ENCODE measurements at regions not wholly inside any gene's neighbourhood (a gene's known extent, or its start where the extent isn't known, plus 50 kb on each side); places are given as distances from the start of the nearest gene placed in this dataset.

DNA sequence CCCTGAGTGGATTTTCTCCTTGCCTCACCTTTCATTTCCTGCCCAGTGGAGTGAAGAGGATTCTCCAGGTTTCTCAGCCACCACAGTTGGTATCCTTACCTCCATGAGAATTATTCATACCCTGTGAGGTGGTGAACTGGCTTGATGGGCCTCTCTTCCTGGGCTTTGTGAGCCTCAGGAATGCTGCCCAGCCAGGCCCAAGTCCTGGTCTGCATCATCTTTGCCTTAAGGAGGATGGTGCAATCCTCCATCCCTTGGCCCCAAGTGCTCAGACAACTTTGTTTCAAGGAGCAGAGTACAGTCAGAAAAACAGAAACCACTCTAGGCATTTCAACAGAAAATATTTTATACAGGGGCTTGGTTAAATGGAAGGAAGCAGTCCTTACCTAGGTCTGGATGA is 114.2 kb upstream of the CADM1 start:
- Mint-ChIP-seq H3K4me1 (peaks cover 32% of the 10 kb centered on the region), H3K4me3 (no peak overlapping the region), H3K36me3 (no peaks in the 10 kb centered on the region), H3K27me3 (ENCODE audit: insufficient read depth, low read depth) (peaks cover 9% of the 10 kb centered on the region), H3K9me3 (no peaks in the 10 kb centered on the region), H3K27ac (peak overlapping the region; percentile 31)
- H2AFZ ChIP-seq (replicated peaks), result no peak overlapping the region
- H3K9me3 ChIP-seq (ENCODE audit: low read depth), result no peaks in the 10 kb centered on the region
- no peaks in the 10 kb centered on the region for H3K36me3 ChIP-seq
- no peak overlapping the region for H3K4me2 ChIP-seq
- H3K27me3 ChIP-seq, result no peaks in the 10 kb centered on the region
- H3F3A ChIP-seq (ENCODE audit: low read depth), result no peaks in the 10 kb centered on the region
- TF ChIP-seq, protein P1, sequence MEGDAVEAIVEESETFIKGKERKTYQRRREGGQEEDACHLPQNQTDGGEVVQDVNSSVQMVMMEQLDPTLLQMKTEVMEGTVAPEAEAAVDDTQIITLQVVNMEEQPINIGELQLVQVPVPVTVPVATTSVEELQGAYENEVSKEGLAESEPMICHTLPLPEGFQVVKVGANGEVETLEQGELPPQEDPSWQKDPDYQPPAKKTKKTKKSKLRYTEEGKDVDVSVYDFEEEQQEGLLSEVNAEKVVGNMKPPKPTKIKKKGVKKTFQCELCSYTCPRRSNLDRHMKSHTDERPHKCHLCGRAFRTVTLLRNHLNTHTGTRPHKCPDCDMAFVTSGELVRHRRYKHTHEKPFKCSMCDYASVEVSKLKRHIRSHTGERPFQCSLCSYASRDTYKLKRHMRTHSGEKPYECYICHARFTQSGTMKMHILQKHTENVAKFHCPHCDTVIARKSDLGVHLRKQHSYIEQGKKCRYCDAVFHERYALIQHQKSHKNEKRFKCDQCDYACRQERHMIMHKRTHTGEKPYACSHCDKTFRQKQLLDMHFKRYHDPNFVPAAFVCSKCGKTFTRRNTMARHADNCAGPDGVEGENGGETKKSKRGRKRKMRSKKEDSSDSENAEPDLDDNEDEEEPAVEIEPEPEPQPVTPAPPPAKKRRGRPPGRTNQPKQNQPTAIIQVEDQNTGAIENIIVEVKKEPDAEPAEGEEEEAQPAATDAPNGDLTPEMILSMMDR (IDR thresholded peaks at IDR 0.05), result no peak
- TF ChIP-seq EZH2phosphoT487 (IDR thresholded peaks at IDR 0.05) (no peak), EZH2 (IDR thresholded peaks at IDR 0.05) (no peak)
- no peak overlapping the region for H3K4me3 ChIP-seq
- H3K79me2 ChIP-seq (ENCODE audit: low read depth), result no peaks in the 10 kb centered on the region
- no peak overlapping the region for H3K9ac ChIP-seq
- H3K27ac ChIP-seq, result no peak overlapping the region
- H4K20me1 ChIP-seq (ENCODE audit: low read depth), result no peaks in the 10 kb centered on the region
- DNase-seq (ENCODE audit: low spot score), result no peak
- no peaks in the 10 kb centered on the region for H3K4me1 ChIP-seq

DNA sequence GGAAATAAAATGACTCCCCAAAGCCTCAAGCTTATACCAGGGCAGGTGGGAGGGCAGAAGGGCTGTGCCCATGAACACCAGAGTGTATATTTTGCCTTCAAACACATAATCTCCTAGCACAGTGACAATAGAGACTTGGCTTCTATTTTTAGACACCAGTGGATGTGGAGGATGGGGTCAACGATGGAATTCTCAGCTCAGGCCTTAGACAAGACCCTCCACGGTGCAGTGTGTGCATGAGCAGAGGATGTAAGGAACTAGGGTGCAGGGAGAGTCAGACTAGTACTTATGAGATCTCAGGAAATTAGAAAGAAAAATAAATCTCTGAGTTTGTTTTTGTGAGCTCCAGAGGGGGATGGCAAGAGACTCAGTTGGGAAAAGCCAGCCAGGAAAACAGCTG is 113.6 kb upstream of the CADM1 start:
- Histone ChIP-seq H3F3A (ENCODE audit: low read depth) (peaks cover 2% of the 10 kb centered on the region), H3K36me3 (no peaks in the 10 kb centered on the region), H3K79me2 (ENCODE audit: low read depth) (no peaks in the 10 kb centered on the region), H3K27ac (no peak overlapping the region), H3K4me2 (no peak overlapping the region), H4K20me1 (ENCODE audit: low read depth) (no peaks in the 10 kb centered on the region), H3K9me3 (ENCODE audit: low read depth) (no peaks in the 10 kb centered on the region), H3K4me3 (no peak overlapping the region), H3K4me1 (peaks cover 2% of the 10 kb centered on the region), H2AFZ (replicated peaks) (no peak overlapping the region), H3K27me3 (no peaks in the 10 kb centered on the region), H3K9ac (no peak overlapping the region)
- DNase-seq (ENCODE audit: low spot score), result no peak
- H3K4me3 Mint-ChIP-seq, result no peak overlapping the region
- H3K9me3 Mint-ChIP-seq, result no peaks in the 10 kb centered on the region
- peaks cover 10% of the 10 kb centered on the region for H3K27me3 Mint-ChIP-seq (ENCODE audit: insufficient read depth, low read depth)
- H3K36me3 Mint-ChIP-seq, result no peaks in the 10 kb centered on the region
- H3K4me1 Mint-ChIP-seq, result peaks cover 29% of the 10 kb centered on the region
- TF ChIP-seq, protein P1 (IDR thresholded peaks at IDR 0.05), result no peak
- TF ChIP-seq EZH2phosphoT487 (IDR thresholded peaks at IDR 0.05), result no peak
- TF ChIP-seq EZH2 (IDR thresholded peaks at IDR 0.05), result no peak
- no peak overlapping the region for H3K27ac Mint-ChIP-seq

DNA sequence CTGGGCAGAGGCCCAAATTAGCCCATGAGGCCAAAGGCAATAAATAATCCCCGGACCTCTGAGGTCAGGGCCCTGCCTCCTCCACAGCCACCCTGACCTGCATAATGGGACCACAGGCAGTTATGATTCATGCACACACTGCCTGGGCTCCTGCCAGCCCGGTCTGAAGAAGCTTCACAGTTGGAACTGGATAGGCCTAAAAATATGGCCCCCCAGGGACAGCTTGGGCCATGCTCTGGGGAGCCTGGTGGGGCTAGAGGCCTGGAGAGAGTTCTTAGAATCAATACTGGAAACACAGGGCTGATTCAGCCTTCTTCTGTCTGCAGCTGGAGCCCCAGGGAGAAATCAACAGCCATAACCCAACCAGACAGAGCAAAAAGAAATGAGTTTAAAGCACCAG is 112.8 kb upstream of the CADM1 start:
- Histone ChIP-seq H3F3A (ENCODE audit: low read depth) (peaks cover 9% of the 10 kb centered on the region), H2AFZ (replicated peaks) (no peak overlapping the region), H3K27ac (no peak overlapping the region), H3K4me3 (no peak overlapping the region), H3K36me3 (no peaks in the 10 kb centered on the region), H4K20me1 (ENCODE audit: low read depth) (no peaks in the 10 kb centered on the region), H3K9ac (no peak overlapping the region), H3K4me1 (peaks cover 10% of the 10 kb centered on the region), H3K9me3 (ENCODE audit: low read depth) (no peaks in the 10 kb centered on the region), H3K4me2 (no peak overlapping the region), H3K79me2 (ENCODE audit: low read depth) (no peaks in the 10 kb centered on the region), H3K27me3 (no peaks in the 10 kb centered on the region)
- Mint-ChIP-seq H3K27ac (no peak overlapping the region), H3K36me3 (no peaks in the 10 kb centered on the region), H3K27me3 (ENCODE audit: insufficient read depth, low read depth) (peaks cover 7% of the 10 kb centered on the region), H3K4me3 (no peak overlapping the region), H3K4me1 (peaks cover 30% of the 10 kb centered on the region), H3K9me3 (no peaks in the 10 kb centered on the region)
- TF ChIP-seq, protein P1 (IDR thresholded peaks at IDR 0.05), result no peak
- TF ChIP-seq EZH2 (IDR thresholded peaks at IDR 0.05) (no peak), EZH2phosphoT487 (IDR thresholded peaks at IDR 0.05) (no peak)
- no peak for DNase-seq (ENCODE audit: low spot score)
